Breast epithelium (tissue), 4 donors: ENCODE measurements at regions not wholly inside any gene's neighbourhood (a gene's known extent, or its start where the extent isn't known, plus 50 kb on each side); places are given as distances from the start of the nearest gene placed in this dataset.

Experiments used
- DNase-seq, 2 donors: peaks; one replicate each; pipeline ENCODE4 v3.0.0-alpha.2; 2019; ENCODE audit warnings: low spot score in 2 of 2
- H3K27ac ChIP-seq, 2 donors: fragments of 200-600 bp; sonication (generic) in 1 of 2; one replicate each; pipeline ENCODE4 v1.5.1; 2016 to 2019; ENCODE audit warnings: mild to moderate bottlenecking in 1 of 2
- H3K27me3 ChIP-seq, 2 donors: fragments of 200-600 bp; sonication (generic) in 1 of 2; one replicate each; pipeline versions ENCODE4 v1.5.1 to v1.6.0; 2017 to 2019; ENCODE audit warnings: control low read depth in 1 of 2, mild to moderate bottlenecking in 1 of 2
- H3K36me3 ChIP-seq: fragments of 200-600 bp; one replicate; pipeline ENCODE4 v1.5.1; 2019
- H3K4me1 ChIP-seq, 2 donors: fragments of 200-600 bp; sonication (generic); one replicate each; pipeline ENCODE4 v1.5.1; 2016 to 2019; ENCODE audit warnings: control low read depth in 1 of 2
- H3K4me3 ChIP-seq, 3 donors: fragments of 200-600 bp; sonication (generic); 1 replicate in 2 of 3; 2 replicates in 1 of 3; pipeline ENCODE4 v1.5.1; 2016 to 2019; ENCODE audit warnings: mild to moderate bottlenecking in 3 of 3, moderate library complexity in 2 of 3
- H3K9me3 ChIP-seq, 2 donors: fragments of 200-600 bp; sonication (generic) in 1 of 2; one replicate each; pipeline ENCODE4 v1.5.1; 2016 to 2019; ENCODE audit warnings: control low read depth in 1 of 2
- POLR2A ChIP-seq: fragments of 450-650 bp; IDR thresholded peaks from one replicate; pipeline ENCODE4 v1.6.1; 2016; ENCODE audit warnings: antibody characterized with exemption, mild to moderate bottlenecking, moderate library complexity
- POLR2AphosphoS5 ChIP-seq, 3 donors: sonication (generic); formaldehyde crosslinking; IDR thresholded peaks; one replicate each; pipeline ENCODE4 v1.6.1; 2017; ENCODE audit warnings: antibody characterized with exemption in 3 of 3
- intact Hi-C: fragments of 100-400 bp; cut with DNase I; formaldehyde crosslinking; loops from one replicate; pipeline ENCODE4 v1.15.1; 2023; ENCODE audit warnings: low total_unique reads
- TF ChIP-seq, protein P1 (sequence below), 3 donors: fragments of 450-650 bp; IDR thresholded peaks; one replicate each; pipeline ENCODE4 v1.5.1; 2016 to 2017; ENCODE audit warnings: antibody characterized with exemption in 3 of 3, mild to moderate bottlenecking in 3 of 3, moderate library complexity in 3 of 3

DNA sequence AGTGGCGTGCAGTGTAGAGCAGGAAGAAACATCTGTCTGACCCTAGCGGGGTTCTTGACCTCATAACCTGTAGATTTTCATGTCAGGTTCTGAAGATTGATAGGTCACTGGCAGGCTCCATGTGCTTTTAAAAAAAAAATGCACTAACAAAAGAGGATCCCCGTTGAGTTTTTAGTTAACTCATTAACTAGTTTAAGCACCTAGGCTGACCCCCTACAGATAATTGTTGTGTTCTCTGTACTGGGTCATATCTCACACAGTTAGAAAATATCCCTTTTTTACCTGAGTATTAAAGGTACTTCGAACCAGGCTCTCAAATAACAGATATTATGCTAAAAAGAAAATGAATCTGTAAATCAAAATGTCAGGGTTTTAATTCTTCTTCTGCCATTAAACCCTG lies 676.6 kb downstream of the CDH11 start:
- H3K4me1 ChIP-seq, result no peaks in the 10 kb centered on the region
- no peak overlapping the region for H3K27ac ChIP-seq
- no peak for TF ChIP-seq POLR2A
- TF ChIP-seq POLR2AphosphoS5 (IDR thresholded peaks at IDR 0.05), result no peak
- TF ChIP-seq, protein P1, sequence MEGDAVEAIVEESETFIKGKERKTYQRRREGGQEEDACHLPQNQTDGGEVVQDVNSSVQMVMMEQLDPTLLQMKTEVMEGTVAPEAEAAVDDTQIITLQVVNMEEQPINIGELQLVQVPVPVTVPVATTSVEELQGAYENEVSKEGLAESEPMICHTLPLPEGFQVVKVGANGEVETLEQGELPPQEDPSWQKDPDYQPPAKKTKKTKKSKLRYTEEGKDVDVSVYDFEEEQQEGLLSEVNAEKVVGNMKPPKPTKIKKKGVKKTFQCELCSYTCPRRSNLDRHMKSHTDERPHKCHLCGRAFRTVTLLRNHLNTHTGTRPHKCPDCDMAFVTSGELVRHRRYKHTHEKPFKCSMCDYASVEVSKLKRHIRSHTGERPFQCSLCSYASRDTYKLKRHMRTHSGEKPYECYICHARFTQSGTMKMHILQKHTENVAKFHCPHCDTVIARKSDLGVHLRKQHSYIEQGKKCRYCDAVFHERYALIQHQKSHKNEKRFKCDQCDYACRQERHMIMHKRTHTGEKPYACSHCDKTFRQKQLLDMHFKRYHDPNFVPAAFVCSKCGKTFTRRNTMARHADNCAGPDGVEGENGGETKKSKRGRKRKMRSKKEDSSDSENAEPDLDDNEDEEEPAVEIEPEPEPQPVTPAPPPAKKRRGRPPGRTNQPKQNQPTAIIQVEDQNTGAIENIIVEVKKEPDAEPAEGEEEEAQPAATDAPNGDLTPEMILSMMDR (IDR thresholded peaks at IDR 0.05), result no peak
- no peaks in the 10 kb centered on the region for H3K36me3 ChIP-seq
- H3K4me3 ChIP-seq, result no peak overlapping the region
- no peak for DNase-seq
- H3K9me3 ChIP-seq, result no peaks in the 10 kb centered on the region
- intact Hi-C loops, result loop anchor here (10.0 kb wide), 1 partner anchor 1560 kb away; no protein-coding TSS in a partner anchor
- no peaks in the 10 kb centered on the region for H3K27me3 ChIP-seq

DNA sequence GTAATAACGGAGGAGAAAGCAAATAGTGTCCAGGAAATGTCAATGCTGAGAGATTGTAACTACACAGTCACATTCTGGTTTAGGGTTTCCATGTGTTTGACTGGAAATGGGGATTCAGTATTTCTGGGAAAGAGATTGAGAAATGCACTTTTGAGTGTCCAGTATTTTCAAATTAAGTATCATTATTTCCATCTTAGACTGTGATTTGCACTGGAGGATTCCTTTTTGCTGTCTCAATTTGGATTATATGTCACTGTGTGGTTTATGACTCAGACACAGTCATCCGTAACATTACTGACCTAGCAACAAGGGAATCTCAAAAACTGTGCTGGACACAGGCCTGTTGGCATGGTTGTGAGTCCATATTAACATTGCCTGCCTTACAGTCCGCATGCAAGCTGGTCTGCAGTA lies 681.4 kb downstream of the CDH11 start:
- Histone ChIP-seq H3K4me3 (no peak overlapping the region), H3K27ac (peak overlapping the region in 1 of 2 donors; percentile 20), H3K36me3 (no peaks in the 10 kb centered on the region), H3K27me3 (no peaks in the 10 kb centered on the region), H3K4me1 (no peaks in the 10 kb centered on the region), H3K9me3 (no peaks in the 10 kb centered on the region)
- no peak for TF ChIP-seq POLR2AphosphoS5 (IDR thresholded peaks at IDR 0.05)
- intact Hi-C loops, result loop anchor here (10.0 kb wide), 1 partner anchor 1564 kb away; no protein-coding TSS in a partner anchor
- DNase-seq, result no peak

DNA sequence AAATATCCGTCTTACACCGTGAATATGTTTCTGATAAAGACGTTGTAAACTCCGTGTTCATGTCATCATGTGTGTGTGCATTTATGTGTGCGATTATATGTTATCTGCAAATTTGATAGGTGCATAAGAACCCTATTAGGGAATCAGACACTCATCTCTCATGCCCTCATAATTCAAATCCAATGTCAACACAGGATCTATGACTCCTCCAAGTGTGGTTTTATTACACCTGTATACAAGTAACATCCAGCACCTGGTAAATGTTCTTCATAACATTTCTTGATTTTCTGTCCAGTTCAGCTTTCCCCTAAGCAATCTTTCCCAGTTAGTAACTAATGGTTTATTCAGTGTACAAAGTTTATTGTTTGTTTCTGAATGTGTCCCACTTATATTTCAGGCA lies 681.9 kb downstream of the CDH11 start:
- no peak for DNase-seq
- H3K4me1 ChIP-seq, result no peaks in the 10 kb centered on the region
- TF ChIP-seq POLR2AphosphoS5 (IDR thresholded peaks at IDR 0.05) (no peak), POLR2A (no peak)
- TF ChIP-seq, protein P1 (IDR thresholded peaks at IDR 0.05), result no peak
- no peaks in the 10 kb centered on the region for H3K36me3 ChIP-seq
- no peak overlapping the region for H3K4me3 ChIP-seq
- no peaks in the 10 kb centered on the region for H3K9me3 ChIP-seq
- intact Hi-C loops, result loop anchor here (10.0 kb wide), 1 partner anchor 1565 kb away; no protein-coding TSS in a partner anchor
- H3K27ac ChIP-seq, result peak overlapping the region in 1 of 2 donors; percentile 20
- H3K27me3 ChIP-seq, result no peaks in the 10 kb centered on the region

DNA sequence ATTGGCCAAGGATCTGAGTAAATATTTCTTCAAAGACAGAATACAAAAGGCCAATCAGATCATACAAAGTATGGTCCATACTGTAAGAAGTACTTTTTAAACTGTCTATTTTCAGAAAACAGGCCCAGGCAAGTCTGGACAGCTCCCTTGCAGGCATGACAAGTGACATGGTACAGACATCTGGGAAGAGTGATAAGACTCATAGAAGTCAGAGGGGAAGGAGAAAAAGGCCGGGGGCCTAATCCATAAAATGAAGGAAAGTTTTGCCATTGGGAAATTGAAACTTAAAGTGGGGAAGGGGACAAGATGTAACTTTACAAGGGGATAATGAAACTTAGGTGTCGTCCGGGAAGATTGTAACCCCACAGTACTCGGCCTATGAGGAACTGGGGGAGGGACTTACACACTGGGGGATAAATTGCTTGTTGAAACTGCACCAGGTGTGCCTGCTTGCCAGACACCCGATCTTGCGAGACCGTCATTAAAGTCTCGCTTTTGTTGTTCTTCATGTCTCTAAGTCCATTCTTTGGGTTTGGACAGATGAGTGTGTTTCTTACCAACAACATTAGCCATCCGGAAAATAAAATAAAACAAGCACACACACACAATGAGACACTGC lies 684.0 kb downstream of the CDH11 start:
- Histone ChIP-seq H3K4me3 (no peak overlapping the region), H3K36me3 (no peaks in the 10 kb centered on the region), H3K27ac (no peak overlapping the region), H3K4me1 (no peaks in the 10 kb centered on the region), H3K9me3 (peaks cover 0 to 6% of the 10 kb centered on the region in 2 donors), H3K27me3 (no peaks in the 10 kb centered on the region)
- intact Hi-C loops, result no loop called here
- DNase-seq, result no peak
- no peak for TF ChIP-seq POLR2AphosphoS5 (IDR thresholded peaks at IDR 0.05)
- TF ChIP-seq POLR2A, result no peak
- TF ChIP-seq, protein P1 (IDR thresholded peaks at IDR 0.05), result no peak

DNA sequence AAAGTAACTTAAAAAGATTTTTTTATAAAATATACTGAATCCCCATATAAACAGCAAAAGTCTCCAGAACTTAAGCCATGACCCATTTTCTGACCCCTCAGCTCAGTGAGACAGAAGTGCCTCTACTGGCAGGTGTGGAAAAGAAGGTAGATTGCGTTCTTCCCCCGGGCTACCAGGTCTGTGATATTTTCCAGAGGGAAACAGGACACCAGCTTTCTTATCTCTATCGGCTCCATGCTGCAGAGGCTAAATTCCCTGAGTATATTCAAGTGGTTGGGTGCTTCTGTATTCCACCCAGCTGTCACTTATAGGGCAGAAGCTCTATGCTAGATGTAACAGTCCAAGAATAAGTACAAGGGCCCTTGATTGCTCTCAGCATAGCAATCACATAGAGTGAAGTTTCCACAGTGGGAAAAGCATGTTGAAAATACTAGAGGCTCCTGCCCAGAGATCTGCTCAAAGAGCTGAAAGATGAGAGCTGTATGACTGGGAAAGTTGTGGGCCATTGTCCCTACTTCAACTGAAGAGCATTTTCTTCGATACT lies 687.3 kb downstream of the CDH11 start:
- Histone ChIP-seq H3K9me3 (peaks cover 0 to 6% of the 10 kb centered on the region in 2 donors), H3K4me3 (no peak overlapping the region), H3K4me1 (no peaks in the 10 kb centered on the region), H3K36me3 (no peaks in the 10 kb centered on the region), H3K27ac (no peak overlapping the region), H3K27me3 (no peaks in the 10 kb centered on the region)
- DNase-seq, result no peak
- intact Hi-C loops, result no loop called here
- TF ChIP-seq POLR2AphosphoS5 (IDR thresholded peaks at IDR 0.05), result no peak
- TF ChIP-seq, protein P1 (IDR thresholded peaks at IDR 0.05), result no peak
- TF ChIP-seq POLR2A, result no peak
